H1 (cell line): ENCODE measurements at regions not wholly inside any gene's neighbourhood (a gene's known extent, or its start where the extent isn't known, plus 50 kb on each side); places are given as distances from the start of the nearest gene placed in this dataset.

Experiments
- CTCF ChIA-PET: fragments of 300-600 bp; sonication (Branson Sonifier 250); formaldehyde crosslinking; loops from one replicate; lab custom pipeline; 2021; ENCODE audit not compliant: partially characterized antibody; lab: Charles Lee
- POLR2A ChIA-PET: fragments of 300-600 bp; sonication (Branson Sonifier 250); formaldehyde crosslinking; loops from one replicate; lab custom pipeline; 2021; ENCODE audit warnings: inconsistent platforms; ENCODE audit not compliant: partially characterized antibody; lab: Charles Lee
- DNase-seq, 2 experiments: peaks; one replicate each; pipeline versions ENCODE4 v3.0.0 to v3.0.0-alpha.2; 2010 to 2022; ENCODE audit warnings: low spot score in 2 of 2, low read depth in 1 of 2, mixed read lengths in 1 of 2
- FAIRE-seq: peaks from 2 replicates; lab custom pipeline; 2011; peaks lifted over from hg19 to GRCh38; lab: Jason Lieb, UNC
- H2AFZ ChIP-seq: 2 replicates; pipeline ENCODE4 v1.8.1; 2012; ENCODE audit warnings: low read length, inconsistent platforms
- H2AK5ac ChIP-seq: 2 replicates; pipeline ENCODE4 v1.6.1; 2013; ENCODE audit warnings: low read depth, low read length
- H2BK120ac ChIP-seq: replicated peaks from 2 replicates; pipeline ENCODE3; 2013; ENCODE audit warnings: low read depth, low read length, inconsistent platforms
- H2BK12ac ChIP-seq: 2 replicates; pipeline ENCODE4 v1.6.1; 2013; ENCODE audit warnings: low read depth, low read length
- H2BK15ac ChIP-seq: 2 replicates; pipeline ENCODE4 v1.6.1; 2013; ENCODE audit warnings: low read length
- H2BK20ac ChIP-seq: 2 replicates; pipeline ENCODE4 v1.6.1; 2013; ENCODE audit warnings: low read length
- H2BK5ac ChIP-seq: 2 replicates; pipeline ENCODE4 v1.6.1; 2013; ENCODE audit warnings: low read depth, low read length
- H3K14ac ChIP-seq: 2 replicates; pipeline ENCODE4 v1.6.1; 2013; ENCODE audit warnings: inconsistent platforms; ENCODE audit not compliant: insufficient read length
- H3K18ac ChIP-seq: 2 replicates; pipeline ENCODE4 v1.6.1; 2013; ENCODE audit warnings: low read length; ENCODE audit errors: extremely low read depth
- H3K23ac ChIP-seq: 2 replicates; pipeline ENCODE4 v1.6.1; 2013; ENCODE audit warnings: inconsistent platforms; ENCODE audit not compliant: insufficient read length
- H3K23me2 ChIP-seq: 2 replicates; pipeline ENCODE4 v1.6.1; 2013; ENCODE audit warnings: low read depth, low read length
- H3K27ac ChIP-seq: 2 replicates; pipeline ENCODE4 v1.6.1; 2011; ENCODE audit warnings: low read depth, low read length, inconsistent platforms
- H3K27me3 ChIP-seq, 4 experiments: replicated peaks in 1 of 4; 1 replicate in 1 of 4; 2 replicates in 3 of 4; pipeline versions ENCODE4 v1.6.1 to v1.8.1; 2011 to 2013; ENCODE audit warnings: low read length in 3 of 4, mild to moderate bottlenecking in 3 of 4, inconsistent platforms in 2 of 4, mixed read lengths in 2 of 4, moderate library complexity in 1 of 4; ENCODE audit not compliant: control insufficient read depth in 3 of 4, insufficient read depth in 3 of 4; ENCODE audit errors: extremely low read depth in 1 of 4
- H3K36me3 ChIP-seq, 4 experiments: 2 replicates each; pipeline versions ENCODE4 v1.6.1 to v1.8.1; 2011 to 2013; ENCODE audit warnings: mild to moderate bottlenecking in 4 of 4, low read length in 3 of 4, moderate library complexity in 2 of 4, control low read depth in 1 of 4, inconsistent platforms in 1 of 4; ENCODE audit not compliant: insufficient read depth in 4 of 4, control insufficient read depth in 2 of 4
- H3K4ac ChIP-seq: replicated peaks from 2 replicates; pipeline ENCODE3; 2013; ENCODE audit warnings: low read length, low read depth, mixed read lengths, inconsistent platforms; ENCODE audit not compliant: insufficient read length
- H3K4me1 ChIP-seq, 4 experiments: replicated peaks in 1 of 4; 1 replicate in 1 of 4; 2 replicates in 3 of 4; pipeline versions ENCODE4 v1.6.1 to v1.8.1; 2011 to 2013; ENCODE audit warnings: low read length in 3 of 4, inconsistent platforms in 2 of 4, mixed read lengths in 1 of 4; ENCODE audit not compliant: insufficient read depth in 4 of 4, control insufficient read depth in 3 of 4
- H3K4me2 ChIP-seq, 2 experiments: 2 replicates each; pipeline versions ENCODE4 v1.6.1 to v1.8.1; 2011 to 2013; ENCODE audit warnings: low read depth in 2 of 2, low read length in 2 of 2, control low read depth in 1 of 2, inconsistent platforms in 1 of 2, mild to moderate bottlenecking in 1 of 2; ENCODE audit not compliant: insufficient read depth in 1 of 2
- H3K4me3 ChIP-seq, 4 experiments: fragments of 200-600, 300-600 bp in 1 of 4; sonication (generic), shearing (Covaris generic), sonication (Bioruptor Twin) in 1 of 4; 2 replicates each; pipeline versions ENCODE4 v1.5.1 to v1.8.1; 2011 to 2016; ENCODE audit warnings: low read length in 4 of 4, low read depth in 3 of 4, control low read depth in 2 of 4, inconsistent platforms in 2 of 4, mild to moderate bottlenecking in 2 of 4, mixed read lengths in 1 of 4, moderate library complexity in 1 of 4; ENCODE audit not compliant: insufficient read depth in 2 of 4; ENCODE audit errors: extremely low read depth in 1 of 4
- H3K56ac ChIP-seq: replicated peaks from 2 replicates; pipeline ENCODE3; 2013; ENCODE audit warnings: low read depth, mild to moderate bottlenecking, mixed read lengths, low read length, inconsistent platforms; ENCODE audit not compliant: insufficient read length
- H3K79me1 ChIP-seq: 2 replicates; pipeline ENCODE4 v1.6.1; 2013; ENCODE audit warnings: low read depth, low read length, control low read depth
- H3K79me2 ChIP-seq, 2 experiments: 2 replicates each; pipeline versions ENCODE4 v1.6.1 to v1.8.1; 2012 to 2013; ENCODE audit warnings: low read length in 2 of 2, mild to moderate bottlenecking in 2 of 2, inconsistent platforms in 1 of 2; ENCODE audit not compliant: insufficient read depth in 2 of 2, control insufficient read depth in 1 of 2
- H3K9ac ChIP-seq, 4 experiments: replicated peaks in 1 of 4; 1 replicate in 1 of 4; 2 replicates in 3 of 4; pipeline versions ENCODE4 v1.6.1 to v1.8.1; 2011 to 2013; ENCODE audit warnings: low read depth in 3 of 4, low read length in 3 of 4, control low read depth in 2 of 4, mild to moderate bottlenecking in 2 of 4, moderate library complexity in 2 of 4, inconsistent platforms in 1 of 4; ENCODE audit errors: extremely low read depth in 1 of 4
- H3K9me3 ChIP-seq, 2 experiments: 2 replicates each; pipeline versions ENCODE4 v1.6.1 to v1.8.1; 2012 to 2013; ENCODE audit warnings: mild to moderate bottlenecking in 2 of 2, moderate library complexity in 2 of 2, control low read depth in 1 of 2, inconsistent platforms in 1 of 2, low read depth in 1 of 2, low read length in 1 of 2, mixed read lengths in 1 of 2; ENCODE audit not compliant: insufficient read depth in 2 of 2
- H4K20me1 ChIP-seq, 2 experiments: replicated peaks in 1 of 2; 2 replicates each; pipeline versions ENCODE3 to v1.8.1; 2011 to 2013; ENCODE audit warnings: inconsistent platforms in 2 of 2, low read length in 2 of 2, mild to moderate bottlenecking in 1 of 2; ENCODE audit not compliant: insufficient read depth in 2 of 2, control insufficient read depth in 1 of 2
- H4K5ac ChIP-seq: 2 replicates; pipeline ENCODE4 v1.6.1; 2013; ENCODE audit warnings: low read length, low read depth, mixed read lengths, inconsistent platforms; ENCODE audit not compliant: insufficient read length
- H4K8ac ChIP-seq: 2 replicates; pipeline ENCODE4 v1.8.0; 2013; ENCODE audit warnings: mild to moderate bottlenecking, moderate library complexity, low read length, inconsistent platforms; ENCODE audit not compliant: insufficient read depth; ENCODE audit errors: extremely low read depth
- H4K91ac ChIP-seq: replicated peaks from 2 replicates; pipeline ENCODE3; 2013; ENCODE audit warnings: low read length, mixed read lengths, inconsistent platforms; ENCODE audit not compliant: insufficient read length
- CHD2 ChIP-seq: IDR thresholded peaks from 2 replicates; pipeline ENCODE4 v1.6.1; 2012; ENCODE audit warnings: low read length, improper control_type of control experiment
- JUN ChIP-seq: IDR thresholded peaks from 2 replicates; pipeline ENCODE4 v1.6.1; 2011; ENCODE audit warnings: low read depth, mild to moderate bottlenecking, improper control_type of control experiment, low read length
- SP2 ChIP-seq: IDR thresholded peaks from 2 replicates; pipeline ENCODE4 v1.6.1; 2012; ENCODE audit warnings: mild to moderate bottlenecking, low read length, inconsistent platforms
- WGBS, 2 experiments: shearing (Covaris generic) in 1 of 2; methylation state at CpG; one replicate each; pipeline versions ENCODE4 v1.1.6 to v1.1.7; 2013 to 2015; ENCODE audit warnings: low lambda C conversion rate in 2 of 2, mixed read lengths in 2 of 2, inconsistent platforms in 1 of 2, low coverage in 1 of 2, missing lambda C conversion rate in 1 of 2; ENCODE audit not compliant: insufficient replicate concordance in 2 of 2, insufficient coverage in 1 of 2, insufficient read length in 1 of 2; ENCODE audit errors: extremely low coverage in 1 of 2, missing lambda C conversion rate in 1 of 2; 5-methylcytosine and 5-hydroxymethylcytosine counted together

- FAIRE-seq: peak; percentile 7
Measured at GRCh38 chr6:77036400-77036799, 426.9 kb downstream of the HTR1B start.

More at GRCh38 chr6:77036400-77036799, 426.9 kb downstream of the HTR1B start:
- Histone ChIP-seq H3K79me2 (no peaks in the 10 kb centered on the region), H3K27ac (no peak overlapping the region), H2AK5ac (no peak overlapping the region), H3K36me3 (no peaks in the 10 kb centered on the region), H3K4ac (no peak overlapping the region), H3K9me3 (no peaks in the 10 kb centered on the region), H3K56ac (no peak overlapping the region), H3K4me3 (no peak overlapping the region), H3K9ac (no peak overlapping the region), H2BK20ac (no peak overlapping the region), H3K4me1 (peaks cover 0 to 5% (median 3%) of the 10 kb centered on the region in 4 experiments; a peak in 3 of 7 replicates), H3K4me2 (no peak overlapping the region), H3K18ac (no peak overlapping the region), H3K79me1 (no peaks in the 10 kb centered on the region), H2BK12ac (no peak overlapping the region), H2BK15ac (no peak overlapping the region), H4K20me1 (no peaks in the 10 kb centered on the region), H3K14ac (no peak overlapping the region), H4K91ac (no peak overlapping the region), H2BK120ac (no peak overlapping the region), H4K5ac (no peak overlapping the region), H2BK5ac (no peak overlapping the region; the same call in 1 of the 2 replicates), H3K27me3 (no peaks in the 10 kb centered on the region), H2AFZ (no peak overlapping the region), H3K23ac (no peak overlapping the region), H3K23me2 (no peaks in the 10 kb centered on the region), H4K8ac (no peak overlapping the region; the same call in 1 of the 2 replicates)
- DNase-seq: no peak
- TF ChIP-seq JUN: no peak
- TF ChIP-seq SP2: no peak
- no peak for TF ChIP-seq CHD2
- ChIA-PET CTCF (no interaction called here), POLR2A (no interaction called here)
- 87% methylated on average over 4 of the region's 4 CpGs; no CpG with 5 or more reads in 1 of the 2 experiments for WGBS, 2 experiments
